Dedifferentiated amniotic fluid mesenchymal stem cell (primary cell): ENCODE measurements at regions not wholly inside any gene's neighbourhood (a gene's known extent, or its start where the extent isn't known, plus 50 kb on each side); places are given as distances from the start of the nearest gene placed in this dataset.
A peak's percentile ranks its signal among the peaks of the same experiment; 100 is the strongest.
"Not testable (repeated sequence)": the region's sequence is repeated elsewhere in the genome, so short reads cannot be mapped to it uniquely, and the experiment has no call there.

ENCODE experiments used
- DNase-seq: peaks from one replicate; pipeline ENCODE4 v3.0.0-alpha.2; 2016; ENCODE audit errors: extremely low spot score

GRCh38 chr14:26304056-26304455 is 293.8 kb downstream of the NOVA1 start:
- DNase-seq: no peak

GRCh38 chr14:26293909-26294308 is 303.9 kb downstream of the NOVA1 start:
- DNase-seq: no peak

- DNase-seq: no peak
Measured at GRCh38 chr14:26289891-26290486, 307.8 kb downstream of the NOVA1 start.

DNA sequence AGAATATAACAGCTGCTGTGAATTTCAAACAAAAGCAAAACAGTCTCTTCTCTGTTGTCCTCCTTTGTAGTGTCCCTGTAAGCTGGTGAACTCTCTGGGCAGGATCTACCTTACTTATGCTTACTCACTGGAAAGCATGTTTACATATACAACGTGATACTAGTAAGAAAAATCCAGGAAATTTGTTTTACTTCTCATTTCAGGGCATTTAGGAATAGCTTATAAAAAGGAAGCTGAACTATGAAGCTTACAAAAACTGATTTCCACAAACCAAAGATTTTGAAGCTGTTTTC is 311.0 kb downstream of the NOVA1 start:
- DNase-seq: no peak

- no peak for DNase-seq
Measured at GRCh38 chr14:26286081-26286912, 311.5 kb downstream of the NOVA1 start.

DNA sequence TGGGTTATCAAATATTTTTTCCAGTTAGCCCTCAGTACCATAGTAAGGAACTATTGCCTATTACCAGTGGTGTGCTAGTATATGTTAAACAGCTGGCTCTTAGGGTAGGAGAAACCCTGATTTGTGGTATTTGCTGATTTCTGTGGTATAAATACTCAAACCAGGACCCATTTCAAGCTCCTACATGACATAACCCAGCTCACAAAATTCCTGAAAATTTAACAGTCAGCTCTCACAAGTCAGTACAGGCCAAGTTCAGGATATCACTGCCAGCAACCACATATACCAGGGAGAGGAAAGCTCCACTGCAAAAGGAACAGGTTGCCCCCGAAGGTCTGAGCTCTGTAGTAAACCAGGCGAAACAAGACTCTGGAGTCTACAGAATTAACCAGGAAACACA is 315.3 kb downstream of the NOVA1 start:
- no peak for DNase-seq

DNA sequence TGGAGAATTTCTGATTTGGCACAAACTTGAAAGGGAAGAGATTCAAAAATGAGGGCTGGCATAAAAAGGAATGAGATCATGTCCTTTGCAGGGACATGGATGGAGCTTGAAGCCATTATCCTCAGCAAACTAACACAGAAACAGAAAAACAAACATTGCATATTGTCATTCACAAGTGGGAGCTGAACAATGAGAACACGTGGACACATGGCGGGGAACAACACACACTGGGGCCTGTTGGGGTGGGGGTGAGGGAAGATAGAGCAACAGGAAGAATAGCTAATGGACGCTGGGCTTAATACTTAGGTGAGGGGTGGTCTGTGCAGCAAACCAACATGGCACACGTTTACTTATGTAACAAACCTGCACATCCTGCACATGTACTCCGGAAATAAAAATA is 315.8 kb downstream of the NOVA1 start:
- not testable (repeated sequence) for DNase-seq

- DNase-seq: peak; percentile 89
Measured at GRCh38 chr14:26281280-26281998, 316.4 kb downstream of the NOVA1 start.

GRCh38 chr14:26276757-26277156 is 321.1 kb downstream of the NOVA1 start:
- DNase-seq: no peak

- no peak for DNase-seq
Measured at GRCh38 chr14:26265170-26265685, 332.6 kb downstream of the NOVA1 start.

DNA sequence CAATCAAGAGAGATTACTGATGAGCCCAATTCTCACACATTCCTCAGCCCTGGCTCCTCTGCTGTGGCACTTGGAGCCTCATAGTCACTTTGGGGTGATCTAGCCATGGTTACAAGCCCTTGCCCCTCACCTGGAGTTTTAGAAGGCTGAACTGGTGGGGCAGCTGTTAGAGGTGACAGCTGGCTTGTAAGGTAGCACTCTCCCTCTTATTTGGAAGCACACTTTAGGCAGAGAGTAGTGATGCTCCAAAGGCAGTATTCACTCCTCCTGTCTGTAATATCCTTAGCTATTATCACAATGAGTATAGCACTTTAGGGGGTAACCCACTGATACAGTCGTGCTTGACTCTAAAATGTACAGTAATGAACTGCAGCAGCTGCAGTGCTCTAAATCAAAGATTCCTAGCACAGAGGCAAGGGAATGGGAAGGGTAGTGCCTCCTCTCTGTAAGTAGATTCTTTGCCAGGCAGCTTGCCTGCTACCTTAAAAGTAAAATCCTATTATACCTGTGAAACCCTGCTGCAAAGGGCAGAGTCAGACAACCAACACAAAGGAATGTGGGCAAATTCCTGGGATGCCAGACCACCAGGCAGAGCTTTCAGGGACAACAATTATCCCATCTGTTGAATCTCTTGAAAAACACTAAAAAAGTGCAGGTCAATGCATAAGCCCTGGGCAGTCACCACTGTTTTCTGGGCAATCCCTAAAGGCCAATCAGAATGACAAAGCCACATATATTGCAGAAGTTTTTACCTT is 336.3 kb downstream of the NOVA1 start:
- DNase-seq: no peak

DNA sequence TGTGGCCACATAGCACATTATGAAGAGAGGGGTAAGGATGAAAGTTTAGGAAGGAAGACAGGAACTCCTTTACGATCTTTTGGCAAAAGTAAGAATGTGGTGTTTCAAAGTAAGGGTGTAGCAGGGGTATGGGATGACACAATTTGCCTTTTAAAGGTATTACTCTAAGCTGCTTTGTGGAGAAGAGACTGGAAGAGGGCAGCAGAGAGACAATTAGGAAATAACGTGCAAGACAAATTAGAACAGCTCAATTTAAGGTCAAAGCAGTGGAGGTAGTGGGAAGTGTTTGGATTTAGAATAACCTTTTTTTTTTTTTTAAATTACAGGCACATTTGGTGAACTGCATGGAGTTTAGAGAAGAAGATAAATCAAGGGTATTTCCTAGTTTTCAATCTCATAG is 342.6 kb downstream of the NOVA1 start:
- DNase-seq: no peak

DNA sequence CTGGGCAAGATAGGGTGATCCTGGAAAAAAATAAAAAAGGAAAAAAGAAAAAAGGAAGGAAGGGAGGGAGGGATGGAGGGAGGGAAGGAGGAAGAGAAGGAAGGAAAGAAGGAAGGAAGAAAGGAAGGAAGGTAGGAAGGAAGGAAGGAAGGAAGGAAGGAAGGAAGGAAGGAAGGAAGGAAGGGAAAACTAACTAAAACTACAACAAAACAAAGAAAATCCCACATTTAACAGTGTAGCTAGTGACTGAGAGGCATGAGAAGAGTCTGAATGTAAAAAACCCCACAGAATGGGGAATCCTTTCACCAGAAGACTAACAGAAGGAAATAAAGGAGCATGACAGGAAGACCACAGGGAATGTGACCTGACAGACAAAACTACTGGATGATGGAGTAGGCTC is 345.7 kb downstream of the NOVA1 start:
- no peak for DNase-seq

GRCh38 chr14:26233118-26233517 is 364.7 kb downstream of the NOVA1 start:
- no peak for DNase-seq

DNA sequence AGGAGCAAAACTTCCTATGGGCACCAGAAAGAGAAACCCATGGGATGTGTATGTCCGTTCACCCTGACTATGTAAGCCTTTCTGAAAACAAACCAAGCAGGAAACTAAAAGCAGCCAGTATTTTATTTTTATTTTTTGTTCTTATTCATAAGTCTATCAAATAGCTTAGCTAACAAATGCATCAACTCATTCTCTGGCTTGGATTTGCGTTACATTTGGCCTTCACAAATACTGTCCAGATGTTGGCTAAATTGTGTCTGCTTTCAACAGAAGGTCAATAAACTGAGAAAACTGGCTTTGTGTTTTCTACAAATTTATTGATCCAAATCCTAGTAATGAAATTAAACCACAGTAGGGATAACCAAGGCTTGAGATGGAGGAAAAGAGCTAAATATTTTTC is 379.0 kb downstream of the NOVA1 start:
- DNase-seq: no peak

DNA sequence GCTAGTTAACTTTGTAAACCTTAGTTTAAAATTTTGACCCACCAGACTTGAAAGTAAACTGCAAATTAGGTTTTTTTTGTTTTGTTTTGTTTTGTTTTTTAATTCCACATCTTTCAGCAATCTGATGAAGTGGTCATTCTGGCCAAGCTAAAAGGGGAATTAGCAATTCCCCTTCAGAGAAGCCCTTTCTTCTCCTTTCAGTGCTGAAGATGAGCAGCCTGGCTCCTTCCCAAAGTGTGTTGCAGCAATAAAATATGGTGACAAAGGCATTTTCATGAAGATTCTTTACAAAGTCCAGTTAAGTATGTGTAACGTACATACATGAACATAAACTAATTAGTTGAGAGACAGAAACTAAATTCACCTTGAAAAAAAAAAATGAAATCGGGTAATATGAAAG is 380.1 kb downstream of the NOVA1 start:
- no peak for DNase-seq

DNA sequence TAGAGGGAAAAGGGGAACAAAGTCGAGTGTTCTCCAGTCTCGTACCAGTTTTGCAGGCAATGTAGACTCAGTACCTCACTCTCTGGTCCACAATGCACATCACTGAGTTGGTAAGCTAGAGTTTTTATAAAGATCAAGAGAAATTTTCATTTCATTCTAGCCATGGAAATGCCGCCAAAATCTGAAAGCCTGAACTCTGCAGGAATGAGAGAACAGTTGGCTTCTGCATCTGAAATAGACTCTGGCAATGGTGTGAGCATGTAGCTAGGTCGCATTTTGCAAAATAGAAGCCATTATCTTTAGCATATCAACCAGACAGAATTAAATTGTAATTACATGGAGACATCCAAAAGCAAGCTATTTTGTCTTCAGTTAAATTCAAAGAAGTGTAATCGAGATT is 381.0 kb downstream of the NOVA1 start:
- DNase-seq: no peak

DNA sequence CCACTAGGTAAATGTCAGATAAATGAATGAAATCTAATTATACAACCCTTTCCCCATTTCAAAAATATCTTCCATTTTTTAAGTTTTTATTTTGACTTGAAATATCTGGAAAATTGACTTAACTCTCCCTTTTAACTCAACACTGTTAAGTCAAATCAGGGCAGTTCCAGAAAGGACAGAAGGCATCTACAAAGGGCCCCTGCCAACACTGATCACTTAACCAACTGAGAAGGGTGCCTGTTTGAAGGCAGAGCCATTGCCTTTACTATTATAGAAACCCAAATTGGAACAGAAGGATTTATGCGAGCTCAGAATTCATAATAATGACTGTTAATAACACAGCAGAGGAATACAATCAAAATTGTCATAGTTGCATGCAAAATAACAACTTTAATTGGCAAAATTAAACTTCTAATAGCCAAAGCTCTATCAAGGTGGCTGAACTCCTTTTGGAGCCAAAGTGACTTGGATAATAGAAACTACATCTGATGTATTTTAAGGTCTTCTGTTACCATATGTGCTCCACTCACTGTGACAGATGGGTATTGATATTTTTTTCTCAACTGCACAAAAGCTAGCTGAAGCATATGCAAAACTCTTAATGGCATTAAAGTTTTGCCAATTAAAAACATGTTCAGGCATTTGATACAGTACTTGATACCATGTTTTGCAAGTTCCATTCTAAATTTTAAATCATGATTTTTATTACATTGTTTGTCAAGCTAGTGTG is 383.8 kb downstream of the NOVA1 start:
- DNase-seq: no peak

DNA sequence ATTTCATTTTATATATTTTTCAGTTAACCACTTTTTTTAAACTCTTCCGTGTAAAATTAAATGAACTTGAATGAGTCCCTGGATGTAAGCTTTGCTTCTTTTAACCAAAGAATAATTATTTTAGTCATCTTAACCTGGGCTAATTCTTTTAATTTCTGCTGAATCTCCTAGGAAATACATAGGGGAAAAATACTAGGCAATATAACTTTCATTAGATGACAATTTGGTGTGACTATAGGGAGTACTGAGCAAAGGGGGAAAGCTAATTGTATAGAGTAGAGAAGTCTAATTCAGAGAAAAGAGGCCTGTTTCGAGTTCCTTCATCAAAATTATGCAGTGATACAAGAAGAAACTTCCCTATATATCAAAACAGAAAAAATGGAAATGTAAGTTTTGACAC is 388.1 kb downstream of the NOVA1 start:
- DNase-seq: no peak

DNA sequence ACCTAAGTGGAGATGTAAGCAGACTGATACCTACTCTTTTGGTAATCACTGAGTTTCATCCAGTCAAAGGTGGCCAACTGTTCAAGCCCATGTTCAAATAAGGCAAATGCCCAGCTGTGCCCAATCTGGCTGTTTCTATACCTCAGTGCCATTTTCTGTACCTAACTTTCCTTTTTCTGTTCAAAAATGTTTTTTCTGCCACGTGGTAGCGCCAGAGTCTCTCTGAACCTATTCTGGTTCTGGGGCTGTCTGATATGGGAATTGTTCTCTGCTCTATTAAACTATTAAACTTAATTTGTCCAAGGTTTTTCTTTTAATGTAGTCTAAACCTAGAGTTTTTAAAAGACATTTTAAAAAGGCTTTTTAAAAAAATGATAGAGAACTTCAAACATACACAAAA is 391.2 kb downstream of the NOVA1 start:
- DNase-seq: no peak

DNA sequence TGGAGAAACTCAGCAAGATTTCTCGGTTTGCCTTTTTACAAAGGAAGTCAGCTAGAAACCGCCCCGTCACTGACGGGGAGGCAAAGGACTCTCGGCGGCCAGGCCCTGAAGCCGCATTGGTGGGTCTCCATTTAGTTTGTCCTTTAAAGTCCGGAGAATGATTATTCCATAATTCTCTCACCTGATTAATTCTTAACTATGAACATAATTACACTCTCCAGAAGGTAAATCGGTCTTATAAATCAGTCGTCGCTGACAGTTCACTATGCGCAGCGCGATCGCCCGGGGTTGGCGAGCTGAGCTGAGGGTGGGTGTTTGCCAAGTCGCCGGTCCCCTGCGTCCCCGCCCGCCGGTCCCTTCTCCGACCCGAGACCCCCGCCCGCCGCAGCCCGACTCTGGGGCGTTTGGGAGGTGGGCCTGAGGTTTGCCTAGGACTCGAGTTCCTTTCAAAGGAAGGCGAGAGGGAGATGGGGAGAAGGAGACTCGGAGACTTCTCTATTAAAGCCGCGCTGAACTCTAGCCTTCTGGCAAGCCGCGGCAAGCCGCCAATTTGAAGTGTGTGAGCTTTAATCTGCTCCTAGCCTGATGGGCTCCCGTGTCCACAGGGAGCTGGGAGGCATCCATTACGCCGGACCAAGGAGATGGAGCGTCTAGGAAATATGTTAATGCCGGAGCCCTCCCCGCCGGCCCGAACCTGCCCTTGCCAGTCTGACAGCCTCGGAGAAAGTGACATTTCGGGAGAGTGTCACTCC is 392.9 kb downstream of the NOVA1 start:
- no peak for DNase-seq
